CD4-positive, alpha-beta T cell treated with Interleukin-1 beta for 1 hour (primary cell): ENCODE measurements at regions not wholly inside any gene's neighbourhood (a gene's known extent, or its start where the extent isn't known, plus 50 kb on each side); places are given as distances from the start of the nearest gene placed in this dataset.
"Not testable (repeated sequence)": the region's sequence is repeated elsewhere in the genome, so short reads cannot be mapped to it uniquely, and the experiment has no call there.

ENCODE experiments used
- DNase-seq, 2 donors: peaks; one replicate each; pipeline ENCODE4 v3.0.0-alpha.2; 2020 to 2022

GRCh38 chrX:55981603-55982002, 250.6 kb upstream of the KLF8 start:
- no peak for DNase-seq

- no peak for DNase-seq
These were observed 235.5 kb upstream of the KLF8 start for GRCh38 chrX:55996649-55997048.

GRCh38 chrX:56000174-56000573, 232.0 kb upstream of the KLF8 start:
- DNase-seq = no peak

- no peak for DNase-seq
These were observed 231.4 kb upstream of the KLF8 start for GRCh38 chrX:56000729-56001128.

- DNase-seq = no peak
These were observed 206.1 kb upstream of the KLF8 start for GRCh38 chrX:56025872-56026571.

- DNase-seq = no peak
These were observed 205.3 kb upstream of the KLF8 start for GRCh38 chrX:56026815-56027214.

- no peak for DNase-seq
These were observed 203.0 kb upstream of the KLF8 start for GRCh38 chrX:56029188-56029587.

- DNase-seq = no peak
These were observed 202.5 kb upstream of the KLF8 start for GRCh38 chrX:56029691-56030090.

GRCh38 chrX:56031409-56031808, 200.7 kb upstream of the KLF8 start:
- DNase-seq = no peak

- DNase-seq = no peak
These were observed 198.5 kb upstream of the KLF8 start for GRCh38 chrX:56033495-56034180.

- DNase-seq = not testable (repeated sequence)
These were observed 179.4 kb upstream of the KLF8 start for GRCh38 chrX:56052673-56053330.

- DNase-seq = no peak
These were observed 174.8 kb upstream of the KLF8 start for GRCh38 chrX:56057325-56057724.

- peak in 1 of 2 donors; percentile 35 for DNase-seq
These were observed 166.1 kb upstream of the KLF8 start for GRCh38 chrX:56066016-56066415.

GRCh38 chrX:56068274-56068758, 163.8 kb upstream of the KLF8 start:
- DNase-seq = peak in 1 of 2 donors; percentile 60

- no peak for DNase-seq
These were observed 162.7 kb upstream of the KLF8 start for GRCh38 chrX:56069299-56069931.

GRCh38 chrX:56089376-56089775, 142.8 kb upstream of the KLF8 start:
- no peak for DNase-seq

GRCh38 chrX:56099271-56099670, 132.9 kb upstream of the KLF8 start:
- DNase-seq = no peak

- DNase-seq = no peak
These were observed 124.8 kb upstream of the KLF8 start for GRCh38 chrX:56107320-56107719.

GRCh38 chrX:56113785-56114436, 118.2 kb upstream of the KLF8 start:
- no peak for DNase-seq

GRCh38 chrX:56114437-56114787, 117.7 kb upstream of the KLF8 start:
- DNase-seq = no peak

- no peak for DNase-seq
These were observed 111.9 kb upstream of the KLF8 start for GRCh38 chrX:56120242-56120641.

- no peak for DNase-seq
These were observed 106.2 kb upstream of the KLF8 start for GRCh38 chrX:56125946-56126345.

GRCh38 chrX:56130031-56130430, 102.1 kb upstream of the KLF8 start:
- DNase-seq = no peak
